HCEC 1CT (cell line): ENCODE measurements at regions not wholly inside any gene's neighbourhood (a gene's known extent, or its start where the extent isn't known, plus 50 kb on each side); places are given as distances from the start of the nearest gene placed in this dataset.
"Not testable (repeated sequence)": the region's sequence is repeated elsewhere in the genome, so short reads cannot be mapped to it uniquely, and the experiment has no call there.

Experiments
- DNase-seq: peaks from one replicate; pipeline ENCODE4 v3.0.0-alpha.2; 2017

DNA sequence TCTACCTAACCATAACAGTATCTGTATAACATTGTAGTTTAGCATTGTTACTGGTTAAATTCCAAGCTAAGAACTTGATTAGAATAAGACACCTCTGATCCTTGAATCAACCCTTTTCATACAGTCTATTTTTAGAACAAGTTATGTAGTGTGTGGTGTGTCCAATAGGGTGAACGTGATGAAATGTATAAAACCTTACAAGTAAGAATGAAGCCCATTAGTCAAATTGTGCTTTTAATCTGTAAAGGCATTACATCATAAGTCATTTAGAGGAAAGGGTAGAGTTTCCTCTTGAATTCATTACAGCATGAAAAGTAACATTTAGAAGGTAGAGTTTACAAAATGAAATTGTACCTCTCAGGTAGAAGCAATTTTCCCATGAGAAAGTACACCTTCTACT lies 479.2 kb downstream of the LTN1 start:
- DNase-seq, result no peak

DNA sequence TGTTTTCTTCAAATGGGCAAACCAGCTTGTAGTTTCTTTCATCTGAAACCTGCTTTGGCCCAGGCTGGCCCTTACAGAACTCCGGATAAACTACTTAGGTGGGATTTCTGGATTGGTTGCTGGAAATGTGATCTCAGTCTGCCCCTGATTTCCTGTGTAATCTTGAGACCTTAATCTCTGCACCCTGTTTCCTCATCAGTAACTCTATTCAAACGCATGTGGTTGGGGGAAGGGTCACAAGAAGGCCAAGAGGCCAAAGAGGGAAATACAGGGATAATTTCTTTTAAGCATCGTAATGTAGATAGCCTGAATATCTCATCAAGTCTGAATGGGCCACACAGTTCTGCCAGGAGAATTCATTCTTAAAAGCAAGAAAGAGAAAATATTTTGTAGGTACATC lies 483.6 kb downstream of the LTN1 start:
- DNase-seq, result no peak

DNA sequence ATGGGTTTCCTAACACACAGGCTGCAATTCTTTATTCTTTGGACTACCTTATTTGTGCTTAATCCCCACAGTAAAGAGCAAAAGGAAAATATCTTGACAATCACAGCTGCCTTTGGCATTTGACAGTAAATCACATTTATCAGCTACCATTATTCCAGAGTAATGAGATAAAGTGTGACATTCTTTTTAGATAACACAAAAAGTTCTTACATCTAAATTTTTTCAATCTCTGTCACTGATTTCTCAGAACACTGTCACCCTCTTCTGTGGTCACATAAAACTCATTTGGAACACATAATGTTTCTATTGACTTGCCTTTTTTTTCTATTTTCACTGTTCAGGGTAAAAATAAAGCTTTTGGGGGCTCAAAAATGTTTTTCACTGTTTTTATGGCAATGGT lies 484.6 kb downstream of the LTN1 start:
- no peak for DNase-seq

DNA sequence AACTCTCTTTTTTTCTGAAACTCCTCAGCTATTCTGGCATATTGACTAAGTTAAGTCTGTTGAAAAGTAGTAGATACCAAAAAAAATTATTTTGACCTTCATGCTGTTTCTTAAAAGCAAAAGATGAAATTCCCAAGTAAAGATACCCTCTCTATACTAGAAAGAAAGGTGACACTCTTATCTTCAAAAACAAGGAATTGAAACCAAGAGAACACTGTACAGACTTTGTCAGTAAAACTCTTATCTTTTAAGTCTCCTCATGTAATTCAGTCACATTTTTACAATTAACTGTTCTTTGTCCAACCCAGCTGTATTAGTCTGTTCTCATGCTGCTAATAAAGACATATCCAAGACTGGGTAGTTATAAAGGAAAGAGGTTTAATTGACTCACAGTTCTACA lies 496.2 kb downstream of the LTN1 start:
- DNase-seq, result no peak

DNA sequence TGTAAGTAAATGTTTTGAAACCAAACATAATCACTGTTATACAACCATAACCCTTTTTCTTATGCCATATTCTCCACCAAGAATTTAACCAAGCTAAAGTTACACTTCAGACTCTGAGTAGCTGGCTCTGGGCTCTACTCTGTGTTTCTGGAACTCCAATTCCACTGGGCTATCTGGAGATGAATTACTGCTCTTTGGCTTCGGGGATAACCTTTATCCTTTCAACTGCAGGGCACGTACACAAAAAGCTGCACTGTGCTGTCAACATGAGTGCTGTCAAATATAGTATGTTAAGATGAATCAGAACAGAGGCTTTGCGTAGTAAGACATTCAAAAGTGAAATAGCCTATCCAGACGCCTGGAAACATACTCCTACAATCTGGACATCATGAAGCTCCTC lies 500.6 kb downstream of the LTN1 start:
- DNase-seq, result no peak

DNA sequence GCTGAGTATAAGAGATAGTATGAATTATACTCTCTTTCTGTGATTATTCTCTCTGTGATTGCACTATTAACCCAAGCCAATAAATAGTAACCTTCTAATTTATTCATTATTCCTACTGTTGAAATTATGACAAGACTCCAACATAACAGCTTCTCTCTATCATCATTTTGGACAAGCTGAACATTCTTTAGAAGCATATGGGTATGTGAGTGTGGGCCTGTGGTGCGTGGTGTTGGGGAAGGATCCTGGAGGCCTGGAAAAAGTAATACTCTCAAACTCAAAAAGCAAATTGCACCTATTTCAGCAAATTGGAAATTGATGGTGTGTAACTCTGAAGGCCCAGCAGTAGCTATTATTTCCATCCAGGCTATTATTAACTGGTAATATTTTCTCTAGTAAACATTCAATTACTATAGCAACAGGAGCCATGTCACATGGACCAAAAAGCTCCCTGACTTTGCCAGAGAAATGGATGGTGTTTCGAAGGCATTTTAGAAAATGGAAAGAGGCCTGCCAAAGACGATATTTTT lies 502.8 kb downstream of the LTN1 start:
- DNase-seq, result no peak

DNA sequence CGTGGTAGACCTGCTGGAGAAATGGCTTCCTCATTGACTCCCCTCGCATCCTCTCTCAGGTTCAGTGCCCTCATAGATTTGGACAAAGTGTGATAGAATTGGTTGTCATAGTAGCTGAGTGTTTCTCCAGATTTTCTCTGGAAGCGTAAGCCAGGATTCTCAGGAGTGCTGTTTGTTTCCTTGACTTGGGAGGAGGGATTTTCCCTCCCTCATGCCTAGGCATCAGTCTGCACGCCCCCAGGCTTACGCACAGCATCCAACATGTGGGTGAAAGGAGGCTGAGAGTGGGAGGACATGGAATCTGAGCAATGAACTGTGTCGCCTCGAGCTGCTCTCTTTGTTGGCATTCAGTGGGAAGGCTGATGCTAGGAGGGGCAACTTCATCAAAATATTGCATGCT lies 503.5 kb downstream of the LTN1 start:
- DNase-seq, result no peak

DNA sequence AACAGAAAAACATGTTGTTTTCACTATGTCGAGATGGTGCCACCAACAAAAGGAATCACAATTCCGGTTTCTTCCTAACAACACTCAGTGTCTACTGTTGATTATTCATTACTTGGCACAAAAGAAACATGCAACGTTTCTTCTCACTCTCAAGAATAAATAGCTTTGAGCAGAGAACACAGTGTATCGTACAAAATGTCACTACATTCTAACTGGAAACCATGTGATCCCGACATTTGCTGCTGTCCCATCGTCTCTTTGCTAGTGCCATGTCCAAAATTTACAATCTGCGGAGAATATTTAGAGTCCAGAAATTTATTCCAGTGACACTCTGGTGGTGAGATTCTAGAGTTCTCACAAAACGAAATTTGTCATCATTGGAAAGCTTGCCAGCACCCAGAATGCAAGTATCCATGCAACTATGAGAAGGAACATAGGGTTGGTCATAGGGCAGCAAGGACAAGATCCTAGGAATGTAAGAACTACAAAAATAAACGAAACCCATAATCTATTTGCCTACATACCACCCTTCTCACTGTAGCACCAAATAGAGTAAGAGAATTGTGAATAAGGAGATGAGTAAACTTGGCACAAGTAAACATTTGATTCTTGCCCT lies 505.1 kb downstream of the LTN1 start:
- no peak for DNase-seq

DNA sequence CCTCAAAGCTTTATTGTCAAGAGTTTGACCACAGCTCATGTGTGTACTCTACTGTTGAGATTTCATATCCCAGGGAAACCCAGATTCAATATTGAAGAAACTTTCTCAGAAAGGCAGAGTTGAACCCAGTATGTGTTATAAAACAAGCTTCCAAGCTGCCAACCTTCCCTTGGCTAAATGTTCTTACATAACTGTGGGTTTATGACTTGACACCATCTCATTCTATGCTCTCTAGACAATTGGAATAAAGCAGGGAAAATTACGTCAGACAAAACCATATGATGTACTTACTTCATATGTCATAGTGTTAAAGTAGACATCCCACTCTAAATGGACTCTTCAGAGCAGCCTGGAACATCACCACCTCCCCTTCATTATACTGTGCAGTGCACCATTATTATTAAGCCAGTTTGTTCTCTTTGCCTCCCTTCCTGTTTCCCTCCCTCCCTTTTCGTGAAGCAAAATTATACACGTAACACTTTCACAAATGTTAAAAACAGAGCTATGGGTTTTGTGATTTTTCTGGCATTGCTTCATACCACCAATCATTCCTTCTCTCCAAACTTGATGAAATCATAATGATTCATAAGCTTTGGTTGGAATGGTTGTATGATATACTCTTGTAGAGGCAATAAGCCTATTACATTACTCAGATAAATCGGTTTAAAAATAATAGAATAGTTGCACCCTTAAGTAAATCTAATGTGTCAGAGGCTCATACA lies 507.2 kb downstream of the LTN1 start:
- DNase-seq, result peak; percentile 89

DNA sequence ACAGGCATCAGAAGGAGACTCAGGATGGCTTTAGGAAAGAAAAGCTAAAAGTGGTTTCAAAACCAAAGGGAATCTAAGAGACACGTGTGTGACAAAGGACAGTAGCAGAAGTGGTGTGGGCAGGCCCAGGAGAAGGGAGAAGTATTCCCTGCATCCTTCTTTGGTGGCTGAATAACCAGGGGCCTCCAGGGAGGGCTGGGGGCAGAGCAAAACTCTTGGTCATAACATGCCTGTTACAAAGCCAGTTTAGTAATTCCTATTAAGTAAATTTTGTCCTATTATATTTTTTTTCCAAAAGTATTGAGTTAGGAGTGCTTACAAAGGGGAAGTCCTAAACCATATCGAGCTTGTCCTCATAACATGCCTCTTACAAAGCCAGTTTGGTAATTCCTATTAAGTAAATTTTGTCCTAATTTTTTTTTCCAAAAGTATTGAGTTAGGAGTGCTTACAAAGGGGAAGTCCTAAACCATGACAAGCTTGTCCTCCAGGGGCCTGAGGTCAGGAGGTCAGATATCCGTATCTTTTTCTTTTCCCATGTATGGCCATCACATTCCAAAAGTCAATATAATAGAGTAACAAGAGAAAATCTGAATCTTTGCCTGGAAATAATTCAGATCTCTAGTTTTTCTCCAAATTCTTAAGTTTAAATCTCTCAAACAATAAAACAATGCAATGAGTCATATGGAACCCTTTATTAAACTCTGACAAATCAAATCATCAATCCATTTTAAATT lies 509.2 kb downstream of the LTN1 start:
- DNase-seq, result no peak

DNA sequence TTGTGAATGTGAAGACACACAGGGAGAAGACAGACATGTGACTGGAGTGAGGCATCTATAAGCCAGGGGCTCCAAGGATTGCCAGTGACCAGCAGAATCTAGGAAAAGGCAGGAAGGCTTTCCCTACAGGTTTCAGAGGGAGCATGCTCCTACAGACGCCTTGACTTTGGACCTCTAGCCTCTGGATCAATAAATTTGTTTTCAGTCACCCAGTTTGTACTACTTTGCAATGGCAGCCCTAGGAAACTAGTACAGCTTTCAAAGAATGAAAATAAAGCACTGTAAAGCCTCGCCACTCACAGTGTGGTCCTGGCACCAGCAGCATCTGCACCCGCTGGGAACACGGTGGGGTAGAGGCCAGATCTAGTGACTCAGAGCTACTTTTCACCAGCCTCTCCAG lies 510.0 kb downstream of the LTN1 start:
- no peak for DNase-seq

DNA sequence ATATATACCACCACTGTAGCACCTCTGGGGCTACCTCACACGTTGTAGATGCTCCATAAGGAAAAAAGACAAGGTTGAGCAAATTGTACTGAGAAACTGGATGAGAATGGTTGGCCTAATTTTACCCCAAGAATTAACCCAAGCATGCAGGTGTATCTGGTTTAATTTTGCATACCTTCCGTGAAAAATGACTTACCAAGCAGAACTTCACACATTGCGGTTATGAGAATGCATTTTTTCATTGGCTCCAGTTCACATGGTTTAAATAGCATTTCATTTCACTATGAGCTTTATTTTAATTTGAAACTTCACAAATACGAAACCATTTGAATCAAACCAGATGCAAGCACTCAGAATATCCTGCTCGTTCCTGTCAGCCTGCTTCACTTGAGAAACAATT lies 512.2 kb downstream of the LTN1 start:
- DNase-seq, result no peak

DNA sequence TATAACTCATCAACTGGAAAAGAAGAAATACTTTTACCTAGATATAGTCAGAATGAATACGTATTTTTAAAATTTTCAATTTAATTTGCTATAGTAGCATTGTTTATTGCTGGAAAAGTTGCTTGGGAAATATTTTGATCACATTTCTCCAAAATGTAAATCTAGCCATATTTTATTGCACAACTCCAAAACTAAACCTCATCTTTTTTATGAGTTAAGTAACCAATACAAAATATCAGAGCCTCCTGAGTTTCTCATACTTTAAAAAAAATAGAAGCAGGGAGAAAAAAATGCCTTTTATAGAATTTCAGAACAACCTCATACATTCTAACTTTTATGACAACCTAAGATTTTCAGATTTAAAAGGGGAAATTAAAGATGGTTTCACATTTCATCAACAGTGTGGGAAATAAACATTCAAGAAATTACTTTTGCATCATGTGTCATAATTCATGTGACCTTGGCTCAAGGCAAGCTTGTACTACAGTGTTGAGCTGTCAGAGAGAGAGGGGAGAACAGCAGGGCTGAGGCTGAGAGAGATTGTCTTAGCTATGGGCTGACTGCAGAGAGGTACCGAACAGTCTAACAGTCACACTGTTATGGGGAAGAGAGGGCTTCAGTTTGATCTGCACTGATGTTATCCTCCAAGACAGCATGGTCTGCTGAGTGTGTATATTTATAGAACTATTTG lies 519.0 kb downstream of the LTN1 start:
- DNase-seq, result peak; percentile 59

DNA sequence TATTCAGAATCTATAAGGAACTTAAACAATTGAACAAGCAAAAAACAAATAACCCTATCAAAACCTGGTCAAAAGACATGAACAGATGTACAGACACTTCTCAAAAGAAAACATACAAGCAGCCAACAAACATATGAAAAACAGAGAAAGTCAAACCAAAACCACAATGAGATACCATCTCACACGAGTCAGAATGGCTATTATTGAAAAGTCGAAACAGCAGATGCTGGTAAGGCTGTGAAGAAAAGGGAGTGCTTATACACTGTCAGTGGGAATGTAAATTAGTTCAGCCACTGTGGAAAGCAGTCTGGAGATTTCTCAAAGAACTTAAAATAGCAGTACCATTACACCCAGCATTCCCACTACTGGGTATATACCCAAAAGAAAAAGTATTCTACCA lies 520.1 kb downstream of the LTN1 start:
- DNase-seq, result not testable (repeated sequence)

DNA sequence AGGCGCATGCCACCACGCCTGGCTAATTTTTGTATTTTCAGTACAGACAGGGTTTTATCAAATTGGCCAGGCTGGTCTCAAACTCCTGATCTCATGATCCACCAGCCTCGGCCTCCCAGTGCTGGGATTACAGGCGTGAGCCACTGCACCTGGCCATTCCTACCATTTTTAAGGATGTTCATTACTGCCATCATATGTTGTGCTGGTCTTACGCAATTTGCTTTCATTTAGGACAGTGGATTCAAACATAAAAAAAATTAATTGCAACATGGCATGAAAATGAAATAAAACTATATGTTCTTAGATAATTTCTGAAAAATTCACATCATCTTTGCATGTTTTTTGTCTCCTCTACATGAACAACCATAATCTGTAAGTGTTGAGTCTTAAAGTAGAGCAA lies 527.7 kb downstream of the LTN1 start:
- DNase-seq, result no peak

DNA sequence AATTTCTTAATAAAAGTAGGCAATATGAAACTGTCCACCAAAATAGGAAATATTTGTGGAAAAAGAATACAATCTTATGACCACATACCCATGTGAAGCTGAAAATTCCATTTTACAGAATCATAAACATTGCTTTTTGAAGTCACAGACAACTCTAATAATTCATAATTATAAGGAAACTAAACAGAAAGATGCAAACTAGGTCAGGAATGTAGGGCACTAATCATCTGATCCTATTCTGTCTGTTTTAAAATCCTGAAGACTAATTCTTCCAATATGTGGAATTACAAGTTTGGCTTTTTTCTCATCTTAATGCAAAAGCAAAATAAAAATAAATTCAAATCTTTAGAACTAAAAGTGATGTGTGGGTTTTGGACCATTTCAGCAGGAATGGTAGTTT lies 528.6 kb downstream of the LTN1 start:
- DNase-seq, result no peak

DNA sequence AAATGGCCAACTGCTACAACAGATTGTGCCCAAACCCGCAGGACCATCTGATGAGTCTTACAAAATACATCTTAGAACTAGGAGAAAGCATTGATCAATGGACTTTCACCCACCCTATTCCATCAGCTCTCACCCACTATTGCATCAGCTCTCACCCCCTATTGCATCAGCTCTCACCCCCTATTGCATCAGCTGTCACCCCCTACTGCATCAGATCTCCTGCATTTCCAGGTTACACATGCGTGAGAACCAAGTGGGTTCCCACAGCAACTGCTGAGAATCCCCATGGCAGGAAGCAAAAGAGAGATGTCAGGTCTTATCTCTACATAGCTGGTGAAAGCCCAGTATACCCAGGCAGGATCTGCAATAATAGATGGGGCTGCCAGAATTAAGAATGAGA lies 533.5 kb downstream of the LTN1 start:
- no peak for DNase-seq

DNA sequence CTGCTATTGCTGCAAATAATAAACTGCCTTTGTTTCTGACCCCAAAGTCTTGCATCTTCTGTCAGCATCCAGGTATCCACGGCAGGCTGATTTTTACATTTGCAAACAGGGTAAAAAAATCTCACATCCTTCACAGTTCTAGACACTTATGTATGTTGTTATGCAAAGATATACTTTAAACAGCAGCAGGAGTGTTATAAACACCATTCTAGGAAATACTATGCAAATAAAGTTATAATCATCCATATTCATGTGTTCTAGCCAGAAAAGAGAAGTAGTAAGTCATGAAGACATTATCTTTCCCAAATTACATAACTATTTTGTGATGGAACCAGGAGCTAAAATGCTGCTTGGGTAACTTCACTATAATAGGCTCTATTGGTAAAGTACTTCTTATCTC lies 534.2 kb downstream of the LTN1 start:
- no peak for DNase-seq

DNA sequence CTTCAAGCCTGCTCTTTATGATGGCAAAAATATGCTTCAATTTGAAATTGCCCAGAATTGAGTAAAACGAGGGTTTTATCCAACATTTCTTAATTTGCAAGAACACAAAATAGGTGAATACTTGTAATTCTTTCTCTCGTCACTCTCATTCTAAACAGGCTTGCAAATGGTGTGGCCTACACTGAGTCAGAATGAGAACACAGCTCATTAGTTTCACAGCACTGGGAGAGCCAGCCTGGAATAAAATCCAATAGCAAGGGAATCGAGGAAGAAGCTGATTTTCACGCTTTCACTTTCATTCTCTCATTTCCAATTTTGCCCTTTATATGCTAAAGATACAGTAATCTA lies 537.5 kb downstream of the LTN1 start:
- DNase-seq, result peak; percentile 37

DNA sequence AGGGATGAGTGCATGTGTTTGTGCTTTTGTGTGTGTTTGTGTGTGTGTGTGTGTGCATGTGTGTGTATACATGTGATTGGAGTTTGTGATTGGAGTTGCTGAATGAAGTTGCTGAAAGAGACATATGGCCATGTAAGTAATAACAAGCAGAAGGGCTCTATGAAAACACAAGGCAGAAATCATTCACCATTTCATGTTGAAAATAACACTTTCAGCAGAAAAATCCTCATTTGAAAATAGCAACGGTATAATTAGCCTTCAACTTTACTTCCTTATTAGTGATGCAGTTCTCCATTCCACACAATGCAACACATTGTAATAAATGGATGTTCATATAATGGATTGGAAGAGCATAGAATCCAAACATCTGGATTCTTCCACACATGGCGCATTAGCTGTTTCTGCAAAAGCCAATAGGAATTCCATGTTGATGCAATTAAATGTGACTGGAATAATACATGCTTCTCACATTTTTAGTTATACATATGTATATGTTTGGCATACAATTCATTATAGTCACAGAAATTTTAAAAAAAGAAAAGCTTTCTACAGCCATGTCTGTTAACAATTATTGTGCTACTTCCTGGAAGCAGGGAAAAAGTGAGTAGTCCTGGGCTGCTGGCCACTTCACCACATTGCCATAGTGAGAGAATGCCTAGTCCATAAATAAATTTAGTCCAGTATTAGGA lies 538.0 kb downstream of the LTN1 start:
- peak; percentile 33 for DNase-seq

DNA sequence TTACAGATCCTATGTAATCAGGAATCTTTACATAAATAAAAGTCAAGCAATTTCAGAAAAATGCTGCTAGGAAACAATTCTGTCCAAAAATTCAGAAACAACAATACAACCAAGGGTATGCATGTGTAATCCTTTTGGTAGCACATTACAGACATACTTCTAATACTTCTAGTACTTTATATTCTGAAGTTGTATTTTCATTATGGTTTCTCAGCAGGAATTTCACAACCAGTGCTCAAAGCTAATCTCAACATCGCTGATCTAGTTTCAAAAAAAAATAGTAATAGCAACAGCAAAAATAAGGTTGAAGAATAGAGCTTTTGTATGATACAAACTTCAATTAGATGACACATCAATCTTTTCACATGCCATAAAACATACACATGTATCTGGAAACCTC lies 545.2 kb downstream of the LTN1 start:
- no peak for DNase-seq

DNA sequence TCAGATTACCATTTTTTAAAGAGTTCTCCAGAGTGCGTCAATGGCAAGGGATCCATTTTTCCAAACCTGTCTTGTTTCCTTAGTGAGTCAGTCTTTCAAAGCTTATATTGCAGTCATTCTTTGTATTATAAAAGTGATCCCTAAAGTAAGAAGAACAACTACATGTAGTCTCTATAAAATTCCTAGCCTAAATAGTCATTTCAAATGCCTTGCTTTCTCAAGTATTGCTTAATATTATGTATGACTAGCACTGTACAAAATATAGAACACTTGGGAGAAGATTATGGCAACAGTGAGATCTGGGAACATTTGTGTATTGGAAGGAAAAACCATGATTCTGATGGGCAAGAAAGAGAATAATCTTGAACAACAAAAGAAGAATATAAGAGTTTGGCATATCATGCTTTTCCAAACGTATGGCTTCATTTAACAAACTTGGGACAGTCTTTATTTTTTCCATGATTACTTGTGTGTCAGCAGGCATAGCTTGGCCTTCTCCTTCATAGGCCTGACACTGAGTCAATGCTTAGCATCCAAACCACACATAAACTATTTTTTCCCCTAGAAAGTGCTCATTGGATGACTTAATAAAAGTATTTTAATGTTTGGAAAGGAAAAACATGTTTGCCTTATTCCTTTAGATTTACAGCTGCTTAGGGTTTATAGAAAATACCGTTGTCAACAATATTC lies 547.4 kb downstream of the LTN1 start:
- DNase-seq, result peak; percentile 88
